ENCODE measurements at regions not wholly inside any gene's neighbourhood (a gene's known extent, or its start where the extent isn't known, plus 50 kb on each side); places are given as distances from the start of the nearest gene placed in this dataset.

GRCh38 chr2:120809609-120810440, 74.2 kb downstream of the GLI2 start:
- no peak overlapping the region for H3K4me3 ChIP-seq (ENCODE audit: low read depth, low read length)
- DNase-seq (ENCODE audit: low read depth): peak; percentile 30
- no peak for TF ChIP-seq CTCF (IDR thresholded peaks at IDR 0.05; ENCODE audit: low read depth, low read length)
- TF ChIP-seq MAX (IDR thresholded peaks at IDR 0.05; ENCODE audit: low read depth, low read length): no peak
- TF ChIP-seq POLR2A (IDR thresholded peaks at IDR 0.05; ENCODE audit: extremely low read depth, insufficient read length): no peak
- no peak for TF ChIP-seq MYC (IDR thresholded peaks at IDR 0.05; ENCODE audit: low read depth, low read length)

- H3K4me3 ChIP-seq (ENCODE audit: low read depth, low read length): no peak overlapping the region
- TF ChIP-seq CTCF (IDR thresholded peaks at IDR 0.05; ENCODE audit: low read depth, low read length) (no peak), MAX (IDR thresholded peaks at IDR 0.05; ENCODE audit: low read depth, low read length) (no peak), POLR2A (IDR thresholded peaks at IDR 0.05; ENCODE audit: extremely low read depth, insufficient read length) (no peak), MYC (IDR thresholded peaks at IDR 0.05; ENCODE audit: low read depth, low read length) (no peak)
- no peak for DNase-seq (ENCODE audit: low read depth)
Observed at GRCh38 chr2:120810639-120811038, 75.0 kb downstream of the GLI2 start.

- DNase-seq (ENCODE audit: low read depth): no peak
- H3K4me3 ChIP-seq (ENCODE audit: low read depth, low read length): no peak overlapping the region
- TF ChIP-seq CTCF (IDR thresholded peaks at IDR 0.05; ENCODE audit: low read depth, low read length) (no peak), MYC (IDR thresholded peaks at IDR 0.05; ENCODE audit: low read depth, low read length) (no peak), MAX (IDR thresholded peaks at IDR 0.05; ENCODE audit: low read depth, low read length) (no peak), POLR2A (IDR thresholded peaks at IDR 0.05; ENCODE audit: extremely low read depth, insufficient read length) (no peak)
Observed at GRCh38 chr2:120812866-120813265, 77.2 kb downstream of the GLI2 start.

- DNase-seq (ENCODE audit: low read depth): no peak
- no peak for TF ChIP-seq CTCF (IDR thresholded peaks at IDR 0.05; ENCODE audit: low read depth, low read length)
- no peak for TF ChIP-seq MYC (IDR thresholded peaks at IDR 0.05; ENCODE audit: low read depth, low read length)
- no peak for TF ChIP-seq MAX (IDR thresholded peaks at IDR 0.05; ENCODE audit: low read depth, low read length)
- TF ChIP-seq POLR2A (IDR thresholded peaks at IDR 0.05; ENCODE audit: extremely low read depth, insufficient read length): no peak
Observed at GRCh38 chr2:120814352-120814751, 78.7 kb downstream of the GLI2 start.

GRCh38 chr2:120815292-120815691, 79.6 kb downstream of the GLI2 start:
- no peak for TF ChIP-seq MAX (IDR thresholded peaks at IDR 0.05; ENCODE audit: low read depth, low read length)
- no peak for DNase-seq (ENCODE audit: low read depth)
- H3K4me3 ChIP-seq (ENCODE audit: low read depth, low read length): no peak overlapping the region

More at GRCh38 chr2:120814352-120814751, 78.7 kb downstream of the GLI2 start:
- H3K4me3 ChIP-seq (ENCODE audit: low read depth, low read length): no peak overlapping the region

GRCh38 chr2:120817136-120817955, 81.7 kb downstream of the GLI2 start:
- no peak overlapping the region for H3K4me3 ChIP-seq (ENCODE audit: low read depth, low read length)
- no peak for DNase-seq (ENCODE audit: low read depth)
- TF ChIP-seq MYC (IDR thresholded peaks at IDR 0.05; ENCODE audit: low read depth, low read length) (no peak), POLR2A (IDR thresholded peaks at IDR 0.05; ENCODE audit: extremely low read depth, insufficient read length) (no peak), MAX (IDR thresholded peaks at IDR 0.05; ENCODE audit: low read depth, low read length) (no peak), CTCF (IDR thresholded peaks at IDR 0.05; ENCODE audit: low read depth, low read length) (no peak)

All from NB4 (cell line).